T-helper 1 cell treated with Interleukin-12 subunit alpha and Interleukin-12 subunit beta and Interleukin-4 antibody, amounts not matched to agents 30 μg/mL and 1 μg/mL, for 36 hours (primary cell): ENCODE measurements at regions not wholly inside any gene's neighbourhood (a gene's known extent, or its start where the extent isn't known, plus 50 kb on each side); places are given as distances from the start of the nearest gene placed in this dataset.
A peak's percentile ranks its signal among the peaks of the same experiment; 100 is the strongest.

Experiments used
- H3K27ac Mint-ChIP-seq: one replicate; pipeline ENCODE4 v1.8.0; 2021; ENCODE audit warnings: mild to moderate bottlenecking, mixed read lengths
- H3K27me3 Mint-ChIP-seq: one replicate; pipeline ENCODE4 v1.8.0; 2021; ENCODE audit warnings: low read depth, mixed read lengths
- H3K36me3 Mint-ChIP-seq: one replicate; pipeline ENCODE4 v1.8.0; 2021; ENCODE audit warnings: low read depth, mixed read lengths
- H3K4me1 Mint-ChIP-seq: one replicate; pipeline ENCODE4 v1.8.0; 2021; ENCODE audit warnings: low read depth, mixed read lengths
- H3K4me3 Mint-ChIP-seq: one replicate; pipeline ENCODE4 v1.8.0; 2021; ENCODE audit warnings: mild to moderate bottlenecking, moderate library complexity, mixed read lengths
- H3K9me3 Mint-ChIP-seq: one replicate; pipeline ENCODE4 v1.8.0; 2021; ENCODE audit warnings: mixed read lengths

GRCh38 chr1:43042127-43042526 is 83.5 kb upstream of the SLC2A1 start:
- H3K36me3 Mint-ChIP-seq = no peaks in the 10 kb centered on the region
- H3K4me3 Mint-ChIP-seq = no peak overlapping the region
- H3K27ac Mint-ChIP-seq = no peak overlapping the region
- H3K9me3 Mint-ChIP-seq = no peaks in the 10 kb centered on the region
- peaks cover 16% of the 10 kb centered on the region for H3K27me3 Mint-ChIP-seq
- peaks cover 2% of the 10 kb centered on the region for H3K4me1 Mint-ChIP-seq

- no peak overlapping the region for H3K4me3 Mint-ChIP-seq
- no peak overlapping the region for H3K27ac Mint-ChIP-seq
- H3K27me3 Mint-ChIP-seq = peaks cover 10% of the 10 kb centered on the region
- peaks cover 2% of the 10 kb centered on the region for H3K4me1 Mint-ChIP-seq
- no peaks in the 10 kb centered on the region for H3K36me3 Mint-ChIP-seq
- no peaks in the 10 kb centered on the region for H3K9me3 Mint-ChIP-seq
Observed at GRCh38 chr1:43041591-43041990, 82.9 kb upstream of the SLC2A1 start.

GRCh38 chr1:43039228-43040055 is 80.8 kb upstream of the SLC2A1 start:
- Mint-ChIP-seq H3K4me1 (peaks cover 8% of the 10 kb centered on the region), H3K36me3 (no peaks in the 10 kb centered on the region), H3K27me3 (peaks cover 10% of the 10 kb centered on the region), H3K4me3 (no peak overlapping the region), H3K27ac (no peak overlapping the region), H3K9me3 (no peaks in the 10 kb centered on the region)

- Mint-ChIP-seq H3K27ac (no peak overlapping the region), H3K9me3 (no peaks in the 10 kb centered on the region)
Observed at GRCh38 chr1:43038232-43038935, 79.7 kb upstream of the SLC2A1 start.

GRCh38 chr1:43037466-43037865 is 78.8 kb upstream of the SLC2A1 start:
- Mint-ChIP-seq H3K27ac (no peak overlapping the region), H3K27me3 (peaks cover 6% of the 10 kb centered on the region)

More at GRCh38 chr1:43038232-43038935, 79.7 kb upstream of the SLC2A1 start:
- H3K27me3 Mint-ChIP-seq = peaks cover 10% of the 10 kb centered on the region
- H3K36me3 Mint-ChIP-seq = no peaks in the 10 kb centered on the region
- peaks cover 10% of the 10 kb centered on the region for H3K4me1 Mint-ChIP-seq
- H3K4me3 Mint-ChIP-seq = no peak overlapping the region

GRCh38 chr1:43036932-43037331 is 78.3 kb upstream of the SLC2A1 start:
- H3K4me1 Mint-ChIP-seq = peaks cover 10% of the 10 kb centered on the region
- H3K27ac Mint-ChIP-seq = no peak overlapping the region

More at GRCh38 chr1:43037466-43037865, 78.8 kb upstream of the SLC2A1 start:
- Mint-ChIP-seq H3K4me3 (no peak overlapping the region), H3K4me1 (peaks cover 10% of the 10 kb centered on the region), H3K9me3 (no peaks in the 10 kb centered on the region), H3K36me3 (no peaks in the 10 kb centered on the region)

GRCh38 chr1:43035821-43036741 is 77.4 kb upstream of the SLC2A1 start:
- Mint-ChIP-seq H3K27ac (no peak overlapping the region), H3K9me3 (no peaks in the 10 kb centered on the region), H3K4me1 (peaks cover 8% of the 10 kb centered on the region), H3K4me3 (no peak overlapping the region), H3K27me3 (peaks cover 6% of the 10 kb centered on the region), H3K36me3 (no peaks in the 10 kb centered on the region)

More at GRCh38 chr1:43036932-43037331, 78.3 kb upstream of the SLC2A1 start:
- H3K27me3 Mint-ChIP-seq = peaks cover 6% of the 10 kb centered on the region
- H3K36me3 Mint-ChIP-seq = no peaks in the 10 kb centered on the region
- no peak overlapping the region for H3K4me3 Mint-ChIP-seq
- no peaks in the 10 kb centered on the region for H3K9me3 Mint-ChIP-seq

GRCh38 chr1:43034778-43035177 is 76.1 kb upstream of the SLC2A1 start:
- peaks cover 6% of the 10 kb centered on the region for H3K27me3 Mint-ChIP-seq
- H3K4me1 Mint-ChIP-seq = peaks cover 8% of the 10 kb centered on the region
- peak overlapping the region; percentile 88 for H3K27ac Mint-ChIP-seq
- H3K9me3 Mint-ChIP-seq = no peaks in the 10 kb centered on the region
- H3K36me3 Mint-ChIP-seq = no peaks in the 10 kb centered on the region
- peak overlapping the region; percentile 39 for H3K4me3 Mint-ChIP-seq

GRCh38 chr1:43034195-43034658 is 75.6 kb upstream of the SLC2A1 start:
- H3K27me3 Mint-ChIP-seq = peaks cover 6% of the 10 kb centered on the region
- peaks cover 8% of the 10 kb centered on the region for H3K4me1 Mint-ChIP-seq
- no peak overlapping the region for H3K4me3 Mint-ChIP-seq
- H3K9me3 Mint-ChIP-seq = no peaks in the 10 kb centered on the region
- no peaks in the 10 kb centered on the region for H3K36me3 Mint-ChIP-seq
- peak overlapping the region; percentile 88 for H3K27ac Mint-ChIP-seq

- Mint-ChIP-seq H3K27ac (no peak overlapping the region), H3K4me1 (peaks cover 8% of the 10 kb centered on the region), H3K27me3 (no peaks in the 10 kb centered on the region), H3K9me3 (no peaks in the 10 kb centered on the region), H3K36me3 (no peaks in the 10 kb centered on the region), H3K4me3 (no peak overlapping the region)
Observed at GRCh38 chr1:43031316-43032203, 72.9 kb upstream of the SLC2A1 start.

GRCh38 chr1:43024905-43025304 is 66.2 kb upstream of the SLC2A1 start:
- no peaks in the 10 kb centered on the region for H3K4me1 Mint-ChIP-seq
- no peaks in the 10 kb centered on the region for H3K27me3 Mint-ChIP-seq
- no peak overlapping the region for H3K4me3 Mint-ChIP-seq
- no peak overlapping the region for H3K27ac Mint-ChIP-seq
- no peaks in the 10 kb centered on the region for H3K9me3 Mint-ChIP-seq
- no peaks in the 10 kb centered on the region for H3K36me3 Mint-ChIP-seq

GRCh38 chr1:43021547-43022474 is 63.1 kb upstream of the SLC2A1 start:
- Mint-ChIP-seq H3K4me3 (no peak overlapping the region), H3K4me1 (no peaks in the 10 kb centered on the region), H3K27me3 (peaks cover 16% of the 10 kb centered on the region), H3K9me3 (no peaks in the 10 kb centered on the region), H3K27ac (no peak overlapping the region), H3K36me3 (no peaks in the 10 kb centered on the region)

- H3K4me1 Mint-ChIP-seq = no peaks in the 10 kb centered on the region
- H3K27ac Mint-ChIP-seq = no peak overlapping the region
- H3K36me3 Mint-ChIP-seq = no peaks in the 10 kb centered on the region
- peaks cover 16% of the 10 kb centered on the region for H3K27me3 Mint-ChIP-seq
- no peaks in the 10 kb centered on the region for H3K9me3 Mint-ChIP-seq
- H3K4me3 Mint-ChIP-seq = no peak overlapping the region
Observed at GRCh38 chr1:43019226-43019625, 60.6 kb upstream of the SLC2A1 start.
